Brain microvascular endothelial cell (primary cell): ENCODE measurements at regions not wholly inside any gene's neighbourhood (a gene's known extent, or its start where the extent isn't known, plus 50 kb on each side); places are given as distances from the start of the nearest gene placed in this dataset.
"Not testable (repeated sequence)": the region's sequence is repeated elsewhere in the genome, so short reads cannot be mapped to it uniquely, and the experiment has no call there.

Experiments
- DNase-seq: peaks from one replicate; pipeline ENCODE4 v3.0.0-alpha.2; 2020
- H3K27ac ChIP-seq: fragments of 250-450 bp; sonication (Bioruptor Pico); 2 replicates; pipeline ENCODE4 v1.5.1; 2020; ENCODE audit warnings: mild to moderate bottlenecking, moderate library complexity
- H3K27me3 ChIP-seq: fragments of 250-450 bp; sonication (Bioruptor Pico); replicated peaks from 2 replicates; pipeline ENCODE4 v1.5.1; 2020; ENCODE audit warnings: mild to moderate bottlenecking
- H3K36me3 ChIP-seq: fragments of 250-450 bp; sonication (Bioruptor Pico); replicated peaks from 2 replicates; pipeline ENCODE4 v1.5.1; 2020; ENCODE audit warnings: mild to moderate bottlenecking
- H3K4me3 ChIP-seq: 2 replicates; pipeline ENCODE4 v1.5.1; 2011; ENCODE audit warnings: low read depth, mild to moderate bottlenecking, control low read depth, low read length, moderate library complexity
- in situ Hi-C: cut with HindIII; loops from 2 replicates; pipeline ENCODE4 v1.10.0; 2017; ENCODE audit warnings: low sequenced_read_pairs, low pct_ligation_motif_present
- TF ChIP-seq, protein P1 (sequence below): IDR thresholded peaks from 2 replicates; pipeline ENCODE4 v1.5.1; 2011; ENCODE audit warnings: low read depth, mild to moderate bottlenecking, moderate library complexity, low read length, control low read depth, inconsistent platforms; ENCODE audit errors: missing control alignments

GRCh38 chr5:62093411-62093810 is 212.6 kb upstream of the KIF2A start:
- DNase-seq, result no peak
- Histone ChIP-seq H3K4me3 (no peak overlapping the region), H3K27me3 (no peaks in the 10 kb centered on the region), H3K36me3 (no peaks in the 10 kb centered on the region), H3K27ac (no peak overlapping the region)
- TF ChIP-seq, protein P1, sequence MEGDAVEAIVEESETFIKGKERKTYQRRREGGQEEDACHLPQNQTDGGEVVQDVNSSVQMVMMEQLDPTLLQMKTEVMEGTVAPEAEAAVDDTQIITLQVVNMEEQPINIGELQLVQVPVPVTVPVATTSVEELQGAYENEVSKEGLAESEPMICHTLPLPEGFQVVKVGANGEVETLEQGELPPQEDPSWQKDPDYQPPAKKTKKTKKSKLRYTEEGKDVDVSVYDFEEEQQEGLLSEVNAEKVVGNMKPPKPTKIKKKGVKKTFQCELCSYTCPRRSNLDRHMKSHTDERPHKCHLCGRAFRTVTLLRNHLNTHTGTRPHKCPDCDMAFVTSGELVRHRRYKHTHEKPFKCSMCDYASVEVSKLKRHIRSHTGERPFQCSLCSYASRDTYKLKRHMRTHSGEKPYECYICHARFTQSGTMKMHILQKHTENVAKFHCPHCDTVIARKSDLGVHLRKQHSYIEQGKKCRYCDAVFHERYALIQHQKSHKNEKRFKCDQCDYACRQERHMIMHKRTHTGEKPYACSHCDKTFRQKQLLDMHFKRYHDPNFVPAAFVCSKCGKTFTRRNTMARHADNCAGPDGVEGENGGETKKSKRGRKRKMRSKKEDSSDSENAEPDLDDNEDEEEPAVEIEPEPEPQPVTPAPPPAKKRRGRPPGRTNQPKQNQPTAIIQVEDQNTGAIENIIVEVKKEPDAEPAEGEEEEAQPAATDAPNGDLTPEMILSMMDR, result no peak
- in situ Hi-C loops, result no loop called here

DNA sequence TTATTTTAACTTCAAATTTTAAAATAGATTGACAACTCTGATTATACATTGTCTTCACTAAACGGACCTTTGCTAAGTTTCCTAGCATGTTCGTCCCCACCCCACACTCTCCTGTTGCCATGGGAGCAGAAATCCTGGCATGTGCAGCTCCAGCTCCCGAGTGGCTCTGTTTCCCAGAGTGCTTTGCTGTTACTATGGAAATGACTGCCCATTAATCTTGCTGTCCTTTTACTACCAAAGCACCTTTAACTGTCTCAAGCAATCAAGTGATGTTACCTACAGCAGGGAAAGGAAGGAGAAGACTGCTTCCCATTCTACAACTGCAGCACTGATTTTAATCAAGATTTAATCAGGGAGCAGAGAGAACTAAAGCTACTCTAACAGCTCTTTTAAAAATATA is 212.0 kb upstream of the KIF2A start:
- TF ChIP-seq, protein P1, result no peak
- Histone ChIP-seq H3K27me3 (no peaks in the 10 kb centered on the region), H3K4me3 (no peak overlapping the region), H3K27ac (no peak overlapping the region), H3K36me3 (no peaks in the 10 kb centered on the region)
- peak; percentile 34 for DNase-seq
- in situ Hi-C loops, result no loop called here

DNA sequence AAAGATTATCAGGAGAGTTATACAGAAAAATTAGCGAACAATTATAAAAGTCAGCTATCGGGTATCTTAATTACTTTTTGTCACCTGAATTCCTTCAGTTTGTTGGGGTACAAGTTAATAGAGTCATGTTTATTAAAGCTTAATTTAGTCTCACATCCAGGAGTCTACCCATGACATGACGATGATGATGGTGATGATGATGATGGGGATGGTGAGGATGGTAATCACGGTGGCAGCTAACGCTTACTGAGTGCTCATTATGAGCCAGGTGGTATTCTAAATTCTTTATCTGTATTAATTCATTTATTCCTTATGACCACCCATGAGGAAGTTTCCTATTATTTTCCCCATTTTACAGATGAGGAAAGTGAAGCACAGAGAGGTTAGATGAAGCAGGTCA is 208.6 kb upstream of the KIF2A start:
- Histone ChIP-seq H3K27ac (no peak overlapping the region), H3K36me3 (no peaks in the 10 kb centered on the region), H3K4me3 (no peak overlapping the region), H3K27me3 (no peaks in the 10 kb centered on the region)
- DNase-seq, result no peak
- TF ChIP-seq, protein P1, result no peak
- in situ Hi-C loops, result no loop called here

DNA sequence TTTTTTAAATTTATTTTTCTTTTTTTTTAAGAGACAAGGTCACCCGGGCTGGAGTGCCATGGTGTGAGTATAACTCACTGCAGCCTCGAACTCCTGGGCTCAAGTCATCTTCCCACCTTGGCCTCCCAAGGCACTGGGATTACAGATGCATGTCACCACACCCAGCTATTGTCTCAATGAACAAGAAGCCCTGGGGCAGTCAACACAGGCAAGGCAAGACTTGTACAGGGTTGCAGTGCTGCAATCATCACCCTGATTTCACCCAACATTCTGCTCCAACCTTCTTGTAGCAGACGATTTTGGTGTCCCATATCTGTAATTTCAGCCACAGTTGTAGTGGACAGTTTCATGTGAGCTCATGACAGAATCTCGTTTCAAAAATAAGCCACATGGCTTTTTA is 205.8 kb upstream of the KIF2A start:
- H3K4me3 ChIP-seq, result no peak overlapping the region
- no peak overlapping the region for H3K27ac ChIP-seq
- in situ Hi-C loops, result no loop called here
- no peaks in the 10 kb centered on the region for H3K27me3 ChIP-seq
- TF ChIP-seq, protein P1, result no peak
- DNase-seq, result no peak
- no peaks in the 10 kb centered on the region for H3K36me3 ChIP-seq

- H3K36me3 ChIP-seq, H3K27ac ChIP-seq, in situ Hi-C loops, DNase-seq, H3K4me3 ChIP-seq, H3K27me3 ChIP-seq: not testable (repeated sequence)
Observed at GRCh38 chr5:62103863-62104262, 202.1 kb upstream of the KIF2A start.

- H3K27ac ChIP-seq, result no peak overlapping the region
Observed at GRCh38 chr5:62111428-62111827, 194.6 kb upstream of the KIF2A start.

More at GRCh38 chr5:62111428-62111827, 194.6 kb upstream of the KIF2A start:
- Histone ChIP-seq H3K36me3 (no peaks in the 10 kb centered on the region), H3K27me3 (no peaks in the 10 kb centered on the region), H3K4me3 (no peak overlapping the region)
- DNase-seq, result no peak
- TF ChIP-seq, protein P1, result no peak
- in situ Hi-C loops, result no loop called here
